GM18498 (cell line): ENCODE measurements at regions not wholly inside any gene's neighbourhood (a gene's known extent, or its start where the extent isn't known, plus 50 kb on each side); places are given as distances from the start of the nearest gene placed in this dataset.
"Not testable (repeated sequence)": the region's sequence is repeated elsewhere in the genome, so short reads cannot be mapped to it uniquely, and the experiment has no call there.

Experiments
- ATAC-seq: cut with Tn5 transposase; IDR thresholded peaks from one replicate; pipeline ENCODE4 v1.9.1; 2021; ENCODE audit warnings: mild to moderate bottlenecking, moderate library complexity; ENCODE audit not compliant: unreplicated experiment

DNA sequence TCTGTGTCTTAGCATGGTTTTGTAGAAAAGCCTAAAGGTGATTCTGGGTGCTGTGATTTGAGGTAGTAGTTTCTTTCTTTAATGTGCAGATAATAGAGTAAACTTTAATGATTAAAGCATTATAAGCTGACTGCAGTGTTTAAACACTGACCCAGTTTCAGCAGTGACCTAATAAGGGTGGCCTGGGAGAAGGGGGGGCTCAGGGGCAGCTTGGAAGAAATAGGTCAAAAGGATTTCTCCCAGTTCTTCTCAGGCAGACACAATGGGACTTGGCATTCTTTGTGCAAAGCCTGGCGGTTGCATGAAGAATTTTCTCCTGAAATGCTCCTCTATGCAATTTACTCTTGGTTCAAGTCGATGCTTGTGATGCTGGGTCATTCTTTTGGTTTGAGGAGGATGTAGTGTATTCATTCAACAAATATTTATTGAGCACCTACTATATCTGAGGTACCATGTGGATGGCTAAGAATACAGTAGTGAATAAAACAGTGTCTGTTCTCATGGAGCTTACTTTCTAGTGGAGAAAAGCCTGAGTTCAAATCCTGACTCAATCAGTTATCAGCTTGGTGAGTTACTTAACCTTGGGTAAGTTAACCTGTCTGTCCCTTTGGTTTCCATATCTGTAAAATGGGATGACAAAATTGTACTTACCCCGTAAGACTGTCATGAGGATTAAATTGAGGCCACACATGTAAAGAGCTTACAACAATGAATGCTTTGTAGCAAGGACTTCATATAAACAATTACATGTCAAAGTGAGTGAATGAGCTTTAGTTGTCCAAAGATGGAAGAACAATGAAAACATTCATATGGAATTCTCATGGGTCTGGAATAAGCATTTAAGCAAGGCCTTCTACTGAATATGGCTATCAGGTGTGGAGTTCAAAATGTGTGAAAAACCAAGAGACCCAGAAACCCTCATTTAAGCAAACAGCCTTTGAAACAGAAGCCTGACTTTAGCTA is 210.2 kb downstream of the KCNRG start:
- ATAC-seq = no peak

DNA sequence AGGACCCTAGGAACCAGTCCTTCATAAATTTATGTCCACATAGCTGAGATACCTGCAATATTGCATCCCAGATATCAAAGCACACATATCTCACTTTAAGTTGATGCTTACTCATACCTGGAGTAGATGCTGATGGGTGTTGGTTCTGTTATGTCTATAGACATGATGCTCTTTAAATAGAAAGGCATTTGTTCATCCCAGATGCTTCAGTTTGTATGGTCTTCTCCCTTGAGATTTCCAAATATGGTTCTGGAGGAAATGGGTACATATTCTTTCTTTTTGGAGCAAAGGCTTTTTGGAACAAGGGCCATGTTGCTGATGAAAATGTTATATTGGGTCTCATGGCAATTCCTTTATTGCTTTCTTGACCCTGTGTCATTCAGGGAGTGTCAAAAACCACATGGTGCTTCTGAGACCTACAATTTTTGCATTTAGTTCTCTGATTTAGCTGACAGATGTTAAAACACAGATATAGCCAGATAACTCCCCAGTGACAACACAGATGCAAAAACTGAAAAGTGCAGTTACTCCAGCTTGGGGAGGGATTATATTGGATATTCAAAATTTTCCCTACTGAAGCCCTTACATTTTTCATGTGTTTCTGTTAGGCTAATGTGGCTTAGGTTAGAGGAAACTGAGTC is 211.4 kb downstream of the KCNRG start:
- peak; percentile 61 for ATAC-seq

DNA sequence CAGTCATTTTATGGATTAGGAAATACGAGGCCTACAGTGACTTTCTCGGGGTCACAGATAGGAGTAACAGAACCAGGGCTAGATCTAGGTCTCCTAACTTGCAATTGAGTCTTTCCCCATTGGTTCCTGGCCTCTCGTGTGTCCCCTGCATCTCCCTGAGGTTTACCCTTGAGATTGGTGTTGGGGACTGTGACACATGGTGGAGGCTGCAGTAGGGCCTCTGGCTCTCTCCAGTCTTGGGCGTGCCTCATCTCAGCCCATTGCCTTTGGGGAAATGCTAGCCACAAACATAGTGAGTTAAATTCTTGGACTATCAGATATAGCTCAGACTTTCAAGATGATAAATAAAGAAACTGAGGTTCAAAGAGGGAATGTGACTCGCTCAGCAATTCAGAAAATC is 212.1 kb downstream of the KCNRG start:
- ATAC-seq = no peak

- ATAC-seq = no peak
Measured at GRCh38 chr13:50228527-50228926, 213.3 kb downstream of the KCNRG start.

- peak; percentile 52 for ATAC-seq
Measured at GRCh38 chr13:50229960-50230661, 214.9 kb downstream of the KCNRG start.

DNA sequence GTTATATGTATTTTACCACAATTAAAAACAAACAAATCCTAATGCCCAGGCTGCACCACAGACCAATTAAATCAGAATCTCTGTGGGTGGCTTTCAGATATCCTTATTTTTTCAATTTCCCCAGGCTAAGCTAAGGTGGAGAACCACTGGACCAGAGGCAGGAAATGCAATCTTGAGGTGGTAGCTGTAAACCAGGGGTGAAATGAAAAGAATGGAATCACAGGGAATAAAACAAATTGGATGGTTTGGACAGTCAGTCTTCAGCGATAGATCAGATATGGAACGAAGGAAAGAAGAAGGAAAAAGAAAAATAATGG is 215.4 kb downstream of the KCNRG start:
- no peak for ATAC-seq

GRCh38 chr13:50233574-50233973 is 218.3 kb downstream of the KCNRG start:
- ATAC-seq = not testable (repeated sequence)

- ATAC-seq = no peak
Measured at GRCh38 chr13:50235604-50236342, 220.5 kb downstream of the KCNRG start.

GRCh38 chr13:50236898-50237318 is 221.7 kb downstream of the KCNRG start:
- peak; percentile 88 for ATAC-seq

DNA sequence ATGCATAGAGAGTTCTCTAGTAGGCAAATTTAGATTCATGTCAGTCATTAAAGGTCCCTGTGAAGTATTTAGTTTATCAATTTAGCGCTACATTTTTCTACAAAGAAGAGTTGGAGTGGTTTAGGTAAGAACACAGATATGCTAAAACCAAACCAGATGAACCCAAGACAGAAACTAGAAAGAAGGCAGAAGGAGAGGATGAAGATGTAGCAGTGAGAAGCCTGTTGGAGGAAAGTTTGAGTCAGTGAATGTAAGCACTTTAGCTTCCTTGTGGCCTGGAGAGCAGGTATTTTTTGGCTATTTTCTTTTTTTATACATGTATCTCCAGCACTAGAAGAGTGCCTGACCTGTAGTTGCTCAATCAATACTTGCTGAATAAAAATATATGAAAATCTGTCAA is 223.7 kb downstream of the KCNRG start:
- no peak for ATAC-seq

GRCh38 chr13:50241479-50241878 is 226.2 kb downstream of the KCNRG start:
- ATAC-seq = no peak

GRCh38 chr13:50243931-50244330 is 228.7 kb downstream of the KCNRG start:
- ATAC-seq = no peak

DNA sequence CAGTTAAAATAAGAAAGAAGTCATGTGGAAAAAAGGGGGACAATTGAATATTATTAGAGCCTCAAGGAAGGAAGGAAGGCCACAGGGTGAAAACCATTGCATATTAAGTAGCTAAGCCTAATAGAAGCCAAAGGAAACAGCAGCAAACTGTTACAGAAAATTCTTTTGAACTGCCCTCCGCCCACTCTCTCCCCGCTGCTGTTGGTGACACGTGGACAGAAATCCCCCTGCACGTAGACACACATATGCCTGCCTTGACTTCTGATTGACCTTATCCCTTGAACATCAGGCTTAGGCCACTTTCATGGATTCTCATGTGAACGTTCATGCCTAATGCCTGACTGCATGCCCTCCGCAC is 229.1 kb downstream of the KCNRG start:
- peak; percentile 16 for ATAC-seq

DNA sequence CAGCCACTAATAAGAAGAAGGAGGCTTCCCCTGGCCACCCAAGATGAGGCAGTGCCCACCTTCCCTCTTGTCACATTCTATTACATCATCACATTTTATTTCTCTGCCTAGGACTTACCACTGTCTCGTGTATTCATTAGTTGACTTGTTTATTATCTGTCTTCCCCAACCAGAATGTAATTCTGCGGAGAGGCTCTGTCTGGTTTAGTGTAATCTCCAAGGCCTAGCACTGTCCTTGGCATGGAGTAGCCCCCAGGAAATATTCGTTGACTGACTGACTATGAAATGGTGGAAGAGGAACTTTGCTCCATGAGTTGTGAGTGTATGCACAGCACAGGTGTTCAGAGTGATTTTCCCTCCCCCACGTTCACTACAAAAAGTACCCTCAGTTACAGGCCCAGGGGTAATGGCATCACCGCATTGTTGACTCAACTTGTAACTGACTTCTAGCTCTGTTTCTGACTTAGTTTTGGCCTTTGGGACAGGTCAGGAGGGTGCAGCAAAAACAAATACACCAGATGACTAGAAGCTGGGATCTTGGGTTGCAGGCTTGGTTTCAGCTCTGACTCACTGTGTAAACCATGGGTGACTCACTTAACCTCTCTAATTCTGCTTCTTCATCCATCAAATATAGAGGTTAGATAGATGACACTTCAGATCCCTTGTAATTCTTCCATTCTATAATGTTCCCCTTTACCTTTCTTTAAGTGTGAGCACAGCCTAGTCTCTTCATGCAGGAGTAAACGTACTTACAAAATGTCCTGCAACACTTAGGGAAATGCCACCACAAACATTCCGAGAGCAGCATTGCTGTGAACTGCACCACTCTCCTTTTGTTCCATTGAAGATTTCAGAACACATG is 229.7 kb downstream of the KCNRG start:
- peak; percentile 92 for ATAC-seq

- no peak for ATAC-seq
Measured at GRCh38 chr13:50247223-50247622, 232.0 kb downstream of the KCNRG start.

GRCh38 chr13:50248516-50249143 is 233.4 kb downstream of the KCNRG start:
- ATAC-seq = no peak

DNA sequence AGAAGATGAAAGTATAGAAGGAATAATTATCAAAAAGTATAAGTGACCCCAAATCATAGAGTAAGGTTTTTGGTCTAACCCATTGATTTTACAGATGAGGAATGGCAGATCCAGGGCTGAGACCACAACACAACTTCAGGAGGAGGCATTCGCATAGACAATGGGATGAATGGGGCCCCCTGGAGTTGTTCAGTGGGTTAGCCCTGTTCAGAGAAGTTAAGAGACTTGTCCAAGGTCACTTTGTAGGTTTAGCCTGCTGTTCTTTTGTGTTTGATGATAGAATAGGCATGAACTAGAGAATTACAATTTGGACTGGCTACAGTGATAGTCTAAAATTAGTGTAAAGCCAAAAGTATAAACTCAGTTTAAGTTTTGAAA is 233.9 kb downstream of the KCNRG start:
- ATAC-seq = no peak

GRCh38 chr13:50250401-50250800 is 235.2 kb downstream of the KCNRG start:
- no peak for ATAC-seq

DNA sequence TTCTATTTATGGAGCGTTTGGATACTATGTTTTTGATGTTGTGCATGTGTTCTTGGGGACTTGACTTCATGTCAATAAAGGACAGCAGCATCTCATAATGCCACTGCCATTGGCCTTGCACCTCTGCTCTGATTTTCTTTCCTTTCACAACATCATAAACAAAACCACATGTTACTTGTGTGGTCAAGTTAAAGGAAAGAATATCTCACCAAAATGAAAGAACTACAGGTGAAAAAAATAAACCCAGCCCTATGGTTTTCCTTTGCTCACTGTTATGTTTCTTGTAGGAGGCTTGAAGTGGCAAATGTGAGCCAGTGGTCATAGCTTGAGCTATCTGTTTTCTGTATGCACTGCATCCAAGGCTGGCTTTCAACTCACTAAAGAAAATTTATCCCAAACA is 240.4 kb downstream of the KCNRG start:
- ATAC-seq = peak; percentile 76
